ENCODE measurements at regions not wholly inside any gene's neighbourhood (a gene's known extent, or its start where the extent isn't known, plus 50 kb on each side); places are given as distances from the start of the nearest gene placed in this dataset.
"Not testable (repeated sequence)": the region's sequence is repeated elsewhere in the genome, so short reads cannot be mapped to it uniquely, and the experiment has no call there.

GRCh38 chr13:80083081-80083852 is 257.7 kb downstream of the SPRY2 start:
- no peak for DNase-seq (ENCODE audit: low read depth in 3 of 3)

- DNase-seq (ENCODE audit: low read depth in 3 of 3) = no peak
These were observed 258.4 kb downstream of the SPRY2 start for GRCh38 chr13:80082396-80083080.

GRCh38 chr13:80074811-80075210 is 266.1 kb downstream of the SPRY2 start:
- DNase-seq (ENCODE audit: low read depth in 3 of 3) = no peak

- no peak for DNase-seq (ENCODE audit: low read depth in 3 of 3)
These were observed 266.7 kb downstream of the SPRY2 start for GRCh38 chr13:80074143-80074752.

- DNase-seq (ENCODE audit: low read depth in 3 of 3) = no peak
These were observed 268.7 kb downstream of the SPRY2 start for GRCh38 chr13:80072231-80072630.

- no peak for DNase-seq (ENCODE audit: low read depth in 3 of 3)
These were observed 270.8 kb downstream of the SPRY2 start for GRCh38 chr13:80070024-80070703.

- no peak for DNase-seq (ENCODE audit: low read depth in 3 of 3)
These were observed 271.6 kb downstream of the SPRY2 start for GRCh38 chr13:80069374-80069773.

GRCh38 chr13:80065996-80066395 is 274.9 kb downstream of the SPRY2 start:
- DNase-seq (ENCODE audit: low read depth in 3 of 3) = no peak

GRCh38 chr13:80062416-80062815 is 278.5 kb downstream of the SPRY2 start:
- not testable (repeated sequence) for DNase-seq (ENCODE audit: low read depth in 3 of 3)

- DNase-seq (ENCODE audit: low read depth in 3 of 3) = no peak
These were observed 281.1 kb downstream of the SPRY2 start for GRCh38 chr13:80059789-80060188.

GRCh38 chr13:80058626-80059025 is 282.3 kb downstream of the SPRY2 start:
- no peak for DNase-seq (ENCODE audit: low read depth in 3 of 3)

GRCh38 chr13:80055847-80056246 is 285.1 kb downstream of the SPRY2 start:
- DNase-seq (ENCODE audit: low read depth in 3 of 3) = no peak

GRCh38 chr13:80054806-80055205 is 286.1 kb downstream of the SPRY2 start:
- no peak for DNase-seq (ENCODE audit: low read depth in 3 of 3)

- DNase-seq (ENCODE audit: low read depth in 3 of 3) = no peak
These were observed 288.6 kb downstream of the SPRY2 start for GRCh38 chr13:80052286-80052685.

GRCh38 chr13:80050252-80050651 is 290.7 kb downstream of the SPRY2 start:
- DNase-seq (ENCODE audit: low read depth in 3 of 3) = no peak

GRCh38 chr13:80048802-80049201 is 292.1 kb downstream of the SPRY2 start:
- DNase-seq (ENCODE audit: low read depth in 3 of 3) = peak; percentile 0 to 50 (median 18)

GRCh38 chr13:80048030-80048429 is 292.9 kb downstream of the SPRY2 start:
- DNase-seq (ENCODE audit: low read depth in 3 of 3) = no peak

GRCh38 chr13:80047406-80047805 is 293.5 kb downstream of the SPRY2 start:
- DNase-seq (ENCODE audit: low read depth in 3 of 3) = no peak

- DNase-seq (ENCODE audit: low read depth in 3 of 3) = no peak
These were observed 300.0 kb downstream of the SPRY2 start for GRCh38 chr13:80040981-80041317.

- no peak for DNase-seq (ENCODE audit: low read depth in 3 of 3)
These were observed 300.5 kb downstream of the SPRY2 start for GRCh38 chr13:80040196-80040980.

GRCh38 chr13:80039000-80039399 is 301.9 kb downstream of the SPRY2 start:
- DNase-seq (ENCODE audit: low read depth in 3 of 3) = no peak

GRCh38 chr13:80038371-80038770 is 302.6 kb downstream of the SPRY2 start:
- no peak for DNase-seq (ENCODE audit: low read depth in 3 of 3)
